Activated T-helper 2 cell treated with anti-CD3 and anti-CD28 coated beads, Interferon-gamma antibody, Interleukin-2, Interleukin-4, amounts not matched to agents 10 μg/mL and 5 μg/mL and 100 μg/mL, durations not matched to agents 14 hours and 24 hours and 36 hours (primary cell): ENCODE measurements at regions not wholly inside any gene's neighbourhood (a gene's known extent, or its start where the extent isn't known, plus 50 kb on each side); places are given as distances from the start of the nearest gene placed in this dataset.
"Not testable (repeated sequence)": the region's sequence is repeated elsewhere in the genome, so short reads cannot be mapped to it uniquely, and the experiment has no call there.

Experiments used
- DNase-seq: peaks from one replicate; pipeline ENCODE4 v3.0.0; 2021; ENCODE audit warnings: low spot score
- H3K27ac Mint-ChIP-seq: one replicate; pipeline ENCODE4 v1.8.0; 2021; ENCODE audit warnings: mixed read lengths
- H3K27me3 Mint-ChIP-seq: one replicate; pipeline ENCODE4 v1.8.0; 2021; ENCODE audit warnings: low read depth, mixed read lengths
- H3K36me3 Mint-ChIP-seq: one replicate; pipeline ENCODE4 v1.8.0; 2021; ENCODE audit warnings: low read depth, mixed read lengths
- H3K4me1 Mint-ChIP-seq: one replicate; pipeline ENCODE4 v1.8.0; 2021; ENCODE audit warnings: low read depth, mixed read lengths
- H3K4me3 Mint-ChIP-seq: one replicate; pipeline ENCODE4 v1.8.0; 2021; ENCODE audit warnings: low read depth, mild to moderate bottlenecking, moderate library complexity, mixed read lengths
- H3K9me3 Mint-ChIP-seq: one replicate; pipeline ENCODE4 v1.8.0; 2021; ENCODE audit warnings: mixed read lengths
- intact Hi-C: fragments of 100-400 bp; cut with micrococcal nuclease; formaldehyde crosslinking; loops from one replicate; pipeline ENCODE4 v1.15.1; 2023

DNA sequence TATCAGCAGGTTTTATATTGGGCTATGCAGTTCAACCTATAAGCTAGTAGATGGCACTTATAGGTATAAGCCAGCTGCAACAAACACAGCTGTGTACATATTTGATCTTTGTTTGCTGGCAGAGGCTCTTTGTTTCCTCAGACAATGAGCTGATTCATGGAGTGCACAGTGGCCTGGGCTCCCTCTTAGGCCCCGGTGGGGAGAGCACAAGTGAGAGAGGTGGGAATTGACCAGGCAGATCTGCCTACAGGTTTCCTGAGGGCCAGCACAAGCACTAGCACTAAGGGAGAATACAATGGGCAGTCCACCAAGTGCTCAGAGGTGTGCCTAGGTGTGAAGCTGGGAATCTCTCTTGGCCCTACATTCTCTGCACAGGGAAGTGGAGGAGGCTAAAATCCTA, 1390.7 kb downstream of the SLITRK5 start:
- H3K9me3 Mint-ChIP-seq: peaks cover 18% of the 10 kb centered on the region
- no peak overlapping the region for H3K27ac Mint-ChIP-seq
- intact Hi-C loops: no loop called here
- no peaks in the 10 kb centered on the region for H3K27me3 Mint-ChIP-seq
- H3K4me1 Mint-ChIP-seq: no peaks in the 10 kb centered on the region
- DNase-seq: no peak
- no peaks in the 10 kb centered on the region for H3K36me3 Mint-ChIP-seq
- no peak overlapping the region for H3K4me3 Mint-ChIP-seq

DNA sequence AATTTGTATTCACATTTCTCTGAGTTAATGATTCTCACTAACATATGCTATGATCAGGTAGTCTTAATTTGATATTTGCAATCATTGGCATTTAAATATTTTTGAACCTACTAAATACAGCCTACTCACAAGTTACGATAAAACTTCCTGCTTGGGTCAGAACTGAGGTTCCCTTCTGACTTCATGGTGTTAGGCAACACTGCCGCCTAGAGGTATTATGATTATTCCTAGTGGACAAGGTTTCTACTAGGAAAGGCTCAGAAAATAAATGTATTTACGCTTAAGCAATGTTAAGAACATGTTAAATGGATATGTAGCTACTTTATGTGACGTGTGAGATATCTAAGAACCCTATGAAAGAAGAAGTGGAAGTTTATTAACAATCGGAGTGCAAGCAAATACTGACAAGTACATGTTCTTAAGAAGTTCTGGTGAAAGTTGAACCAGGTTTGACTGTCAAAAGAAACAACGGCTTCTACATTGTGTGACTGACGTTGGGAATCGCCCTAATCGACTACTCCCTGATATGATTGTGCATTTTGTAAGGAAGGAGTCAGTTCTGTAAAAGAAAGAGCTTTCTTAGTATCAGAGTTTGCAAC, 1395.8 kb downstream of the SLITRK5 start:
- H3K27me3 Mint-ChIP-seq: no peaks in the 10 kb centered on the region
- H3K4me3 Mint-ChIP-seq: no peak overlapping the region
- H3K36me3 Mint-ChIP-seq: no peaks in the 10 kb centered on the region
- intact Hi-C loops: no loop called here
- H3K9me3 Mint-ChIP-seq: no peaks in the 10 kb centered on the region
- DNase-seq: no peak
- H3K27ac Mint-ChIP-seq: no peak overlapping the region
- H3K4me1 Mint-ChIP-seq: no peaks in the 10 kb centered on the region

DNA sequence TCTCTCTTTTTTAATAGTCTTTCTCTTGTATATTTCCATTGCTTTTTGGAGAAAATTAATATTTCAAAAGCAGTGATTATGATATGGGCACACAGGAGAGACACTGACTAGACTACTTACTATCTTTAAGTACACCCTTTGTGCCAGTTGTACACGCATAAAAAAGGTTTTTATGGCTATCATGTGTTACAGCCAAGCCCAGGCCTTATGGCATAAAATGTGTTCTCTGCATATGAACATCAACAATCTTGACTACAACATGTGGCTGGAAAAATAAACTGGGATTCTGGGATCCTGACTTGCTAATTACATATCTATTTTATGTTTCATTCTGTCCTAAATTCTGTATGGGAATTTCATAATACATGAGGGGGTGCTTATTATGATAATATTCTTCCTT, 1401.8 kb downstream of the SLITRK5 start:
- Mint-ChIP-seq H3K27me3 (no peaks in the 10 kb centered on the region), H3K4me3 (no peak overlapping the region), H3K27ac (no peak overlapping the region), H3K9me3 (peaks cover 18% of the 10 kb centered on the region), H3K4me1 (no peaks in the 10 kb centered on the region), H3K36me3 (no peaks in the 10 kb centered on the region)
- no peak for DNase-seq
- intact Hi-C loops: no loop called here

DNA sequence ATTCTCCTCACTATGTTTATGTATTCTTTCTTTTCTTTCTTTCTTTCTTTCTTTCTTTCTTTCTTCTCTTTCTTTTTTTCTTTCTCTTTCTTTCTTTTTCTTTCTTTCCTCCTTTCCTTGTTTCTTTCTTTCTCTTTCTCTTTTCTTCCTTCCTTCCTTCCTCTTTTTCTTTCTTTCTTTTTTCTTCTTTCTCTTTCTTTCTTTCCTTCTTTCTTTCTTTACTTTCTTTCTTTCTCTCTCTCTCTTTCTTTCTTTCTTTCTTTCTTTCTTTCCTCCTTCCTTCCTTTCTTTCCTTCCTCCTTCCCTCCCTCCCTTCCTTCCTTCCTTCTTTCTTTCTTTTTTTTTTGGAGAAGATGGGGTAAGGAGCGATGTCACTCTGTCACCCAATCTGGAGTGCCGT, 1405.5 kb downstream of the SLITRK5 start:
- intact Hi-C loops: no loop called here
- no peak for DNase-seq
- H3K27ac Mint-ChIP-seq: no peak overlapping the region
- no peak overlapping the region for H3K4me3 Mint-ChIP-seq
- peaks cover 18% of the 10 kb centered on the region for H3K9me3 Mint-ChIP-seq
- no peaks in the 10 kb centered on the region for H3K36me3 Mint-ChIP-seq
- no peaks in the 10 kb centered on the region for H3K4me1 Mint-ChIP-seq
- no peaks in the 10 kb centered on the region for H3K27me3 Mint-ChIP-seq

DNA sequence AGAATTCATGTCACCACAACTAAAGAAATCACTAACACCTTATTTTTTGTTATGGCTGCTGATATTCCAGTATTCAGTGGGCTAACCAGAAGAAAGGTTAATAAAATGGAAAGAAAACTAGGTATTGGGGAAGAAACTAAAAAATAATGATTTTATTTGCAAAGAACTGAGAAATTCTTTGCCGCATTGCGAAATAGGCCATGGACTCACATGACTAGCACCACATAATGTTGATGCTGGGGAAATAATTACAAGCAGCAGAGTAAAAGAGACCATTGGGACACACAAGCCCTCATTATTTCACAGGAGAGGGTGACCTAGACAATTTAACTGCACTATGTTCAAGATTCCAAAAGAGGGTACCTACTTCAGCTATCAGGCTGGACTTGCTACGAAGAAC, 1411.5 kb downstream of the SLITRK5 start:
- Mint-ChIP-seq H3K4me1 (no peaks in the 10 kb centered on the region), H3K36me3 (no peaks in the 10 kb centered on the region), H3K27me3 (no peaks in the 10 kb centered on the region), H3K9me3 (peaks cover 15% of the 10 kb centered on the region), H3K27ac (no peak overlapping the region), H3K4me3 (no peak overlapping the region)
- no peak for DNase-seq
- intact Hi-C loops: no loop called here

DNA sequence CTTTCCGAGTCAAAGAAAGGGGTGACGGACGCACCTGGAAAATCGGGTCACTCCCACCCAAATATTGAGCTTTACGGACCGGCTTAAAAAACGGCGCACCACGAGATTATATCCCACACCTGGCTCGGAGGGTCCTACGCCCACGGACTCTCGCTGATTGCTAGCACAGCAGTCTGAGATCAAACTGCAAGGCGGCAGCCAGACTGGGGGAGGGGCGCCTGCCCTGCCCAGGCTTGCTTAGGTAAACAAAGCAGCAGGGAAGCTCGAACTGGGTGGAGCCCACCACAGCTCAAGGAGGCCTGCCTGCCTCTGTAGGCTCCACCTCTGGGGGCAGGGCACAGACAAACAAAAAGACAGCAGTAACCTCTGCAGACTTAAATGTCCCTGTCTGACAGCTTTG, 1416.9 kb downstream of the SLITRK5 start:
- H3K27me3 Mint-ChIP-seq, H3K4me3 Mint-ChIP-seq, DNase-seq, H3K27ac Mint-ChIP-seq, H3K36me3 Mint-ChIP-seq, intact Hi-C loops, H3K4me1 Mint-ChIP-seq: not testable (repeated sequence)
- H3K9me3 Mint-ChIP-seq: peaks cover 12% of the 10 kb centered on the region

DNA sequence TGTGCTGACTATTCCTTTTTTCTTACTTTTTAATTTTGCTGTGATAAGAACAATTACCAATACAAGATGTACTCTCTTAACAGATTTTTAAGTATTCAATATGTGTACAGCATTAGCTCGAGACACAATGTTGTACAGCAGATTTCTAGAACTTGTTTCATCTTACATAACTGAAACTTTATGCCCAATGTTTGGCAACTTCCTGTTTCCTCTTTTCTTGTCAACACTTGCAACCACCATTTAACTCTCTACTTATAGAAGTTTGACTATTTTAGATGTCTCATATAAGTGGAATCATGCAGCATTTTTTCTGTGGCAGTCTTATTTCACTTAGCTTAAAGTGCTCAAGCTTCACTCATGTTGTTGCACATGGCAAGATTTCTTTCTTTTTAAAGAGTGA, 1426.8 kb downstream of the SLITRK5 start:
- intact Hi-C loops: no loop called here
- DNase-seq: no peak

DNA sequence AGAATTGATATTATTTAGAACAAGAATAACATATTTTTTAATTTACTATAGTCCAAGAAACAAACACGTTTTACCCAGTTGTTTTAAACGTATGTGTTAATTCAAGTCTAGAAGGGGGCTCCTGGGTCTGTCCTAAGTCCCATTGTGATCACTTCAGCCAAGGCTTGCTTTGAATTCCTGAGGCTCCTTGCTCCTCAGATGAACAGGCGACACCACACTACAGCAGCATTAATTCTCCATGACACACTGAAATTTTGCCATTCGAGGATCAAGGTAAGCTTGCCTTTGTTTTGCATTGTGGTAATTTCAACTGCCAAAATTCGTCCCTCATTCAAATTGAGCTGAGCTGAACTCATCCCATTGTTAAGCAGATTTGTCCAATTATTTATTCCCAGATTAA, 1442.6 kb downstream of the SLITRK5 start:
- Mint-ChIP-seq H3K36me3 (no peaks in the 10 kb centered on the region), H3K9me3 (peaks cover 10% of the 10 kb centered on the region), H3K4me1 (no peaks in the 10 kb centered on the region), H3K4me3 (no peak overlapping the region), H3K27ac (no peak overlapping the region), H3K27me3 (no peaks in the 10 kb centered on the region)
- intact Hi-C loops: no loop called here
- no peak for DNase-seq

More for the DNA sequence above, 1426.8 kb downstream of the SLITRK5 start:
- H3K27me3 Mint-ChIP-seq: no peaks in the 10 kb centered on the region
- no peaks in the 10 kb centered on the region for H3K36me3 Mint-ChIP-seq
- no peak overlapping the region for H3K27ac Mint-ChIP-seq
- no peak overlapping the region for H3K4me3 Mint-ChIP-seq
- peaks cover 12% of the 10 kb centered on the region for H3K9me3 Mint-ChIP-seq
- H3K4me1 Mint-ChIP-seq: no peaks in the 10 kb centered on the region

DNA sequence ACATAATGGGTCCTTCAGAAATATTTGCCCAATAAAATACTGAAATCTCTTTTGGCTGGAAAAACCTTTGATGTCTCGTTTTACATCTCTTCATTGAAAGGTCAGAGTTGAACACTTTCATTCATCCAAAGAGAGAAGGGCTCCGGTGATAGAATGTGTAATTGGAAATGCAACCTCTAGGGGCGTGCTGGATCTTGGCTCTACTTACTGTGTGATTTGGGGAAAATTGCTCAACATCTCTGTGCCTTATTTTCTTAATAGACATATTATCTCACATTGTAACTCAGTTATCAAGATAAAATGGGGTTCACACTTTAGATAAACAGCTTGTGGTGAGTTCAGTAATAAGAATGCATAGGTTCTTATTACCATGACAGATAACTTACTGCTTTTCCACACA, 1444.1 kb downstream of the SLITRK5 start:
- H3K9me3 Mint-ChIP-seq: peaks cover 12% of the 10 kb centered on the region
- DNase-seq: no peak
- intact Hi-C loops: no loop called here
- H3K4me1 Mint-ChIP-seq: no peaks in the 10 kb centered on the region
- H3K36me3 Mint-ChIP-seq: no peaks in the 10 kb centered on the region
- no peak overlapping the region for H3K27ac Mint-ChIP-seq
- no peak overlapping the region for H3K4me3 Mint-ChIP-seq
- H3K27me3 Mint-ChIP-seq: no peaks in the 10 kb centered on the region

DNA sequence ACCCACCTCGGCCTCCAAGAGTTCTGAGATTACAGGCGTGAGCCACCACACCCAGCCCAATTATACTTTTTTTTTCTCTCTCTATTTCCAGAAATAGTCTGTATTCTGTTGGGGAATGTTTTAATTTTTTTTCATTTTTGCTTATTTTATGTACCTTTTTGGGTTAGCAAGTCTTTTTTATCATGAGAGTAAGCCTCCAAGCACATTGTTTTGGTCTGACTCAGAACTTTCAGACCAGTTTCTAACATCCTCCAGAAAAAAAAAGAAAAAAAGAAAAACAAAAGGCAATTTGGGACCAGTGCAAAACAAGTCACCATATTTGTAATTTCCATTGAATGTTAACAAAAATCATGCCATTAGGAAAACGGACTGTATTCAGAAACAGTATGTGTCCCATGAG, 1465.5 kb downstream of the SLITRK5 start:
- no peaks in the 10 kb centered on the region for H3K27me3 Mint-ChIP-seq
- H3K36me3 Mint-ChIP-seq: no peaks in the 10 kb centered on the region

DNA sequence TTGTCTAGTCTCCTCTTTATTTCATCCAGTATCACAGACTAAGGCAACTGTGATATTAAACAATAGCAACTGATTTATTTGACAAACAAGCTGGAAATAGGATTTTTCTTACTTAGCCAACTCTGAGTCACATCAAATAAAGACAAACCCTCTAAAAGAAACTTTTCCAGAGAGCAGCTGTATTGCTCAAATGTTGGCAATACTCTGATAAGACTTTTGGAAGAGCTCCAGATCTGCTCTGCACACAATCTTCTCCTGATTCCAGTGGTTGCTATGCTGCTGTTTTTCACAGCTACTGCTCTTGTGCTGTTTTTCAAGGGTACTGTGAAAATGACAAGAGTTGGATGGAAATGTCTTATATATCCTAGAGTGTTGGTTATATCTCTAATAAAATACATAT, 1479.2 kb downstream of the SLITRK5 start:
- Mint-ChIP-seq H3K4me3 (no peak overlapping the region), H3K27ac (no peak overlapping the region), H3K36me3 (no peaks in the 10 kb centered on the region), H3K4me1 (no peaks in the 10 kb centered on the region), H3K27me3 (no peaks in the 10 kb centered on the region), H3K9me3 (peaks cover 31% of the 10 kb centered on the region)
- no peak for DNase-seq
- intact Hi-C loops: no loop called here

More for the DNA sequence above, 1465.5 kb downstream of the SLITRK5 start:
- Mint-ChIP-seq H3K4me3 (no peak overlapping the region), H3K4me1 (no peaks in the 10 kb centered on the region), H3K27ac (no peak overlapping the region), H3K9me3 (peaks cover 3% of the 10 kb centered on the region)
- DNase-seq: no peak
- intact Hi-C loops: no loop called here

DNA sequence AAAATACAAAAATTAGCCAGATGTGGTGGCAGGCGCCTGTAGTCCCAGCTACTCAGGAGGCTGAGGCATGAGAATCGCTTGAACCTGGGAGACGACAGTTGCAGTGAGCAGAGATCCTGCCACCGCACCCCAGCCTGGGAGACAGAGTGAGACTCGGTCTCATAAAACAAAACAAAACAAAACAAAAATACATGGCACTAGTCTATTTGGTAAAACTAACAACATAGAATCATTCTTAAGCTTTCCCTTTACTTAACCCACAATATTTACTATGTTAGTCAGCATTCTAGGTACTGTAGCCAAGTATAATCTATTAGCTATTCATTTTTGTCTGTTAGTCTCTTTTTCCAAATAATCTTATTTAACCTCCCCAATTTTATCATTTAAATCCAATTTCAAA, 1482.8 kb downstream of the SLITRK5 start:
- Mint-ChIP-seq H3K27me3 (no peaks in the 10 kb centered on the region), H3K36me3 (no peaks in the 10 kb centered on the region), H3K9me3 (peaks cover 31% of the 10 kb centered on the region)

DNA sequence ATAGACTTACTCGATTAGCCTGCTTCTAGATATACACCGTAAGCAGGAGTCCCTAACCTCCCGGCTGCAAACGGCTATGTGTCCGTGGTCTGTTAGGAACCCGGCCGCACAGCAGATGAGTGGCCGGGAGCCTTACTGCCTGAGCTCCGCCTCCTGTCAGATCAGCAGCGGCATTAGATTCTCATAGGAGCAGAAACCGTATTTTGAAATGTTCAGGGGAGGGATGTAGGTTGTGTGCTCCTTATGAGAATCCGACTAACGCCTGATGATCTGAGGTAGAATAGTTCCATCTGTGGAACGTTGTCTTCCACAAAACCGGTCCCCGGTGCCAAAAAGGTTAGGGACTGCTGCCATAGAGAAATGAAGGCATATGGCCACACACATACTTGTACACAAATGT, 1491.9 kb downstream of the SLITRK5 start:
- no peak overlapping the region for H3K27ac Mint-ChIP-seq
- H3K36me3 Mint-ChIP-seq: no peaks in the 10 kb centered on the region
- H3K27me3 Mint-ChIP-seq: no peaks in the 10 kb centered on the region
- no peak overlapping the region for H3K4me3 Mint-ChIP-seq
- H3K9me3 Mint-ChIP-seq: peaks cover 21% of the 10 kb centered on the region
- intact Hi-C loops: no loop called here
- DNase-seq: no peak
- no peaks in the 10 kb centered on the region for H3K4me1 Mint-ChIP-seq

More for the DNA sequence above, 1482.8 kb downstream of the SLITRK5 start:
- intact Hi-C loops: no loop called here
- H3K27ac Mint-ChIP-seq: no peak overlapping the region
- no peak for DNase-seq
- no peaks in the 10 kb centered on the region for H3K4me1 Mint-ChIP-seq
- no peak overlapping the region for H3K4me3 Mint-ChIP-seq

DNA sequence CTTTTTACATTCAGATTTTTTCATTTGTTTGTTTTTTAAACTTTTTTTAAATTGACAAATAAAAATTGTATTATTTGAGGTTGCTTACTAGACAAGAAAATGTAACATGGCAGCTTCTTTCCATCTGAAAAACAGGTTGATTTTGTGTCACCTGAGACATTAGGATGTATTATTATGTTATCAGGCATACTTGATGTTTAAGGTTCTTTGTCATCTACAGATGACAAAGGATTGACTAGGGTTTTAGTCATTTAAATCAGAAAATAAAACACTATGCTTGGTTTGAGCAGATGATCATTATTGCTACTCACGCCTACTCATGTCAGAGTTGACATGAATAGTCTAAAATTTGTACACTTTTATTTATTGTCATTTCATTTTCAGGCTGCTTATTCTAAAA, 1494.5 kb downstream of the SLITRK5 start:
- Mint-ChIP-seq H3K27me3 (no peaks in the 10 kb centered on the region), H3K4me3 (no peak overlapping the region), H3K36me3 (no peaks in the 10 kb centered on the region), H3K4me1 (no peaks in the 10 kb centered on the region), H3K9me3 (peaks cover 16% of the 10 kb centered on the region), H3K27ac (no peak overlapping the region)
- no peak for DNase-seq
- intact Hi-C loops: no loop called here
